GM19468 (cell line): ENCODE measurements at regions not wholly inside any gene's neighbourhood (a gene's known extent, or its start where the extent isn't known, plus 50 kb on each side); places are given as distances from the start of the nearest gene placed in this dataset.
"Not testable (repeated sequence)": the region's sequence is repeated elsewhere in the genome, so short reads cannot be mapped to it uniquely, and the experiment has no call there.

ENCODE experiments used
- ATAC-seq: cut with Tn5 transposase; IDR thresholded peaks from one replicate; pipeline ENCODE4 v1.9.1; 2021; ENCODE audit warnings: mild to moderate bottlenecking, moderate library complexity, moderate number of reproducible peaks; ENCODE audit not compliant: unreplicated experiment; ENCODE audit errors: extremely low read depth

- no peak for ATAC-seq
These were observed 102.0 kb downstream of the IER5 start for GRCh38 chr1:181190364-181191035.

- ATAC-seq = no peak
These were observed 103.1 kb downstream of the IER5 start for GRCh38 chr1:181191494-181192040.

- no peak for ATAC-seq
These were observed 103.8 kb downstream of the IER5 start for GRCh38 chr1:181192316-181192715.

- ATAC-seq = no peak
These were observed 114.6 kb downstream of the IER5 start for GRCh38 chr1:181202986-181203555.

- ATAC-seq = no peak
These were observed 116.0 kb downstream of the IER5 start for GRCh38 chr1:181204530-181204929.

GRCh38 chr1:181205901-181206300, 117.4 kb downstream of the IER5 start:
- no peak for ATAC-seq

GRCh38 chr1:181206513-181206912, 118.0 kb downstream of the IER5 start:
- ATAC-seq = no peak

GRCh38 chr1:181206979-181207790, 118.7 kb downstream of the IER5 start:
- no peak for ATAC-seq

GRCh38 chr1:181208083-181208482, 119.6 kb downstream of the IER5 start:
- ATAC-seq = no peak

- no peak for ATAC-seq
These were observed 120.5 kb downstream of the IER5 start for GRCh38 chr1:181208967-181209366.

- no peak for ATAC-seq
These were observed 124.6 kb downstream of the IER5 start for GRCh38 chr1:181213056-181213455.

- ATAC-seq = no peak
These were observed 128.1 kb downstream of the IER5 start for GRCh38 chr1:181216591-181216994.

GRCh38 chr1:181219938-181220337, 131.4 kb downstream of the IER5 start:
- no peak for ATAC-seq

- ATAC-seq = no peak
These were observed 132.6 kb downstream of the IER5 start for GRCh38 chr1:181221078-181221477.

- no peak for ATAC-seq
These were observed 134.5 kb downstream of the IER5 start for GRCh38 chr1:181222972-181223505.

- ATAC-seq = not testable (repeated sequence)
These were observed 138.2 kb downstream of the IER5 start for GRCh38 chr1:181226728-181227127.

GRCh38 chr1:181239086-181239485, 150.6 kb downstream of the IER5 start:
- no peak for ATAC-seq

GRCh38 chr1:181246320-181246719, 157.8 kb downstream of the IER5 start:
- not testable (repeated sequence) for ATAC-seq

- ATAC-seq = not testable (repeated sequence)
These were observed 159.9 kb downstream of the IER5 start for GRCh38 chr1:181248361-181248760.

- no peak for ATAC-seq
These were observed 160.7 kb downstream of the IER5 start for GRCh38 chr1:181249186-181249585.

- ATAC-seq = no peak
These were observed 161.5 kb downstream of the IER5 start for GRCh38 chr1:181250038-181250437.
